ENCODE measurements at regions not wholly inside any gene's neighbourhood (a gene's known extent, or its start where the extent isn't known, plus 50 kb on each side); places are given as distances from the start of the nearest gene placed in this dataset.
"Not testable (repeated sequence)": the region's sequence is repeated elsewhere in the genome, so short reads cannot be mapped to it uniquely, and the experiment has no call there.

GRCh38 chr18:2207294-2207693 is 364.0 kb downstream of the METTL4 start:
- DNase-seq, result no peak
- no peak overlapping the region for H3K27ac Mint-ChIP-seq
- H3K27me3 Mint-ChIP-seq, result no peaks in the 10 kb centered on the region
- no peaks in the 10 kb centered on the region for H3K9me3 Mint-ChIP-seq
- H3K36me3 Mint-ChIP-seq (ENCODE audit: low read depth), result no peaks in the 10 kb centered on the region
- ChIA-PET CTCF (no interaction called here), POLR2A (no interaction called here)
- no peaks in the 10 kb centered on the region for H3K4me1 Mint-ChIP-seq
- H3K4me3 Mint-ChIP-seq, result no peak overlapping the region

GRCh38 chr18:2212598-2213205 is 358.6 kb downstream of the METTL4 start:
- no peaks in the 10 kb centered on the region for H3K4me1 Mint-ChIP-seq
- CTCF ChIA-PET, result no interaction called here
- H3K27ac Mint-ChIP-seq, result no peak overlapping the region
- peaks cover 1% of the 10 kb centered on the region for H3K27me3 Mint-ChIP-seq
- no peaks in the 10 kb centered on the region for H3K36me3 Mint-ChIP-seq (ENCODE audit: low read depth)
- H3K4me3 Mint-ChIP-seq, result no peak overlapping the region
- no peaks in the 10 kb centered on the region for H3K9me3 Mint-ChIP-seq
- DNase-seq, result no peak
- POLR2A ChIA-PET, result no interaction called here

- Mint-ChIP-seq H3K27ac (no peak overlapping the region), H3K36me3 (ENCODE audit: low read depth) (no peaks in the 10 kb centered on the region), H3K27me3 (peaks cover 1% of the 10 kb centered on the region), H3K9me3 (no peaks in the 10 kb centered on the region), H3K4me1 (no peaks in the 10 kb centered on the region), H3K4me3 (no peak overlapping the region)
- POLR2A ChIA-PET, result no interaction called here
- no peak for DNase-seq
- CTCF ChIA-PET, result no interaction called here
Observed at GRCh38 chr18:2213905-2214304, 357.4 kb downstream of the METTL4 start.

GRCh38 chr18:2217356-2217755 is 353.9 kb downstream of the METTL4 start:
- H3K27me3 Mint-ChIP-seq, result peaks cover 1% of the 10 kb centered on the region
- H3K36me3 Mint-ChIP-seq (ENCODE audit: low read depth), result no peaks in the 10 kb centered on the region
- no peak for DNase-seq
- no peaks in the 10 kb centered on the region for H3K9me3 Mint-ChIP-seq
- no peaks in the 10 kb centered on the region for H3K4me1 Mint-ChIP-seq
- no peak overlapping the region for H3K27ac Mint-ChIP-seq
- ChIA-PET POLR2A (no interaction called here), CTCF (no interaction called here)
- no peak overlapping the region for H3K4me3 Mint-ChIP-seq

- H3K36me3 Mint-ChIP-seq (ENCODE audit: low read depth), result no peaks in the 10 kb centered on the region
- H3K27ac Mint-ChIP-seq, result no peak overlapping the region
- no peaks in the 10 kb centered on the region for H3K4me1 Mint-ChIP-seq
- CTCF ChIA-PET, result no interaction called here
- no peaks in the 10 kb centered on the region for H3K9me3 Mint-ChIP-seq
- no peak for DNase-seq
- peaks cover 1% of the 10 kb centered on the region for H3K27me3 Mint-ChIP-seq
- no peak overlapping the region for H3K4me3 Mint-ChIP-seq
- POLR2A ChIA-PET, result no interaction called here
Observed at GRCh38 chr18:2218101-2218500, 353.2 kb downstream of the METTL4 start.

- no peaks in the 10 kb centered on the region for H3K36me3 Mint-ChIP-seq (ENCODE audit: low read depth)
- CTCF ChIA-PET, result no interaction called here
- peaks cover 1% of the 10 kb centered on the region for H3K27me3 Mint-ChIP-seq
Observed at GRCh38 chr18:2219706-2220105, 351.6 kb downstream of the METTL4 start.

GRCh38 chr18:2222270-2223185 is 348.8 kb downstream of the METTL4 start:
- Mint-ChIP-seq H3K36me3 (ENCODE audit: low read depth) (no peaks in the 10 kb centered on the region), H3K27ac (no peak overlapping the region), H3K27me3 (no peaks in the 10 kb centered on the region), H3K9me3 (no peaks in the 10 kb centered on the region), H3K4me3 (no peak overlapping the region), H3K4me1 (no peaks in the 10 kb centered on the region)
- CTCF ChIA-PET, result no interaction called here
- POLR2A ChIA-PET, result no interaction called here
- DNase-seq, result no peak

More at GRCh38 chr18:2219706-2220105, 351.6 kb downstream of the METTL4 start:
- no peaks in the 10 kb centered on the region for H3K9me3 Mint-ChIP-seq
- H3K4me3 Mint-ChIP-seq, result no peak overlapping the region
- POLR2A ChIA-PET, result no interaction called here
- H3K27ac Mint-ChIP-seq, result no peak overlapping the region
- no peak for DNase-seq
- H3K4me1 Mint-ChIP-seq, result no peaks in the 10 kb centered on the region

GRCh38 chr18:2223449-2223848 is 347.9 kb downstream of the METTL4 start:
- Mint-ChIP-seq H3K36me3 (ENCODE audit: low read depth) (no peaks in the 10 kb centered on the region), H3K9me3 (no peaks in the 10 kb centered on the region), H3K4me1 (no peaks in the 10 kb centered on the region), H3K27ac (no peak overlapping the region), H3K27me3 (no peaks in the 10 kb centered on the region), H3K4me3 (no peak overlapping the region)
- CTCF ChIA-PET, result interaction anchor here (1.8 kb wide), 1 partner anchor 119 kb away, joined by 5 read pairs; no protein-coding TSS in a partner anchor
- POLR2A ChIA-PET, result no interaction called here
- no peak for DNase-seq

- Mint-ChIP-seq H3K36me3 (ENCODE audit: low read depth) (no peaks in the 10 kb centered on the region), H3K27ac (no peak overlapping the region), H3K4me3 (no peak overlapping the region), H3K27me3 (no peaks in the 10 kb centered on the region), H3K9me3 (no peaks in the 10 kb centered on the region), H3K4me1 (no peaks in the 10 kb centered on the region)
- CTCF ChIA-PET, result interaction anchor here (1.8 kb wide), 1 partner anchor 119 kb away, joined by 5 read pairs; no protein-coding TSS in a partner anchor
- DNase-seq, result no peak
- POLR2A ChIA-PET, result no interaction called here
Observed at GRCh38 chr18:2223849-2224248, 347.5 kb downstream of the METTL4 start.

GRCh38 chr18:2236232-2236631 is 335.1 kb downstream of the METTL4 start:
- peaks cover 13% of the 10 kb centered on the region for H3K27me3 Mint-ChIP-seq
- H3K36me3 Mint-ChIP-seq (ENCODE audit: low read depth), result no peaks in the 10 kb centered on the region
- no peak overlapping the region for H3K27ac Mint-ChIP-seq
- DNase-seq, result no peak
- no peaks in the 10 kb centered on the region for H3K9me3 Mint-ChIP-seq
- no peak overlapping the region for H3K4me3 Mint-ChIP-seq
- POLR2A ChIA-PET, result no interaction called here
- CTCF ChIA-PET, result interaction anchor here (0.5 kb wide), 1 partner anchor 1467 kb away, joined by 3 read pairs; no protein-coding TSS in a partner anchor
- H3K4me1 Mint-ChIP-seq, result no peaks in the 10 kb centered on the region

- no peaks in the 10 kb centered on the region for H3K4me1 Mint-ChIP-seq
- CTCF ChIA-PET, result no interaction called here
- DNase-seq, result no peak
- H3K4me3 Mint-ChIP-seq, result no peak overlapping the region
- H3K9me3 Mint-ChIP-seq, result no peaks in the 10 kb centered on the region
- H3K27ac Mint-ChIP-seq, result no peak overlapping the region
- H3K36me3 Mint-ChIP-seq (ENCODE audit: low read depth), result no peaks in the 10 kb centered on the region
- H3K27me3 Mint-ChIP-seq, result peaks cover 13% of the 10 kb centered on the region
- POLR2A ChIA-PET, result no interaction called here
Observed at GRCh38 chr18:2237706-2238105, 333.6 kb downstream of the METTL4 start.

GRCh38 chr18:2240311-2240705 is 331.0 kb downstream of the METTL4 start:
- Mint-ChIP-seq H3K4me3 (no peak overlapping the region), H3K27ac (no peak overlapping the region), H3K36me3 (ENCODE audit: low read depth) (no peaks in the 10 kb centered on the region), H3K27me3 (peaks cover 13% of the 10 kb centered on the region), H3K4me1 (no peaks in the 10 kb centered on the region), H3K9me3 (no peaks in the 10 kb centered on the region)
- no peak for DNase-seq
- CTCF ChIA-PET, result interaction anchor here (0.9 kb wide), 1 partner anchor 9 kb away, joined by 3 read pairs; no protein-coding TSS in a partner anchor
- POLR2A ChIA-PET, result no interaction called here

GRCh38 chr18:2244641-2245040 is 326.7 kb downstream of the METTL4 start:
- Mint-ChIP-seq H3K27me3 (peaks cover 3% of the 10 kb centered on the region), H3K4me3 (no peak overlapping the region), H3K4me1 (no peaks in the 10 kb centered on the region), H3K27ac (no peak overlapping the region), H3K36me3 (ENCODE audit: low read depth) (no peaks in the 10 kb centered on the region), H3K9me3 (peaks cover 2% of the 10 kb centered on the region)
- no peak for DNase-seq
- POLR2A ChIA-PET, result no interaction called here
- CTCF ChIA-PET, result no interaction called here

GRCh38 chr18:2247101-2247500 is 324.2 kb downstream of the METTL4 start:
- H3K4me3 Mint-ChIP-seq; POLR2A ChIA-PET; H3K27me3 Mint-ChIP-seq; H3K9me3 Mint-ChIP-seq; DNase-seq; H3K4me1 Mint-ChIP-seq; H3K36me3 Mint-ChIP-seq (ENCODE audit: low read depth); CTCF ChIA-PET; H3K27ac Mint-ChIP-seq: not testable (repeated sequence)

Measured in activated CD4-positive, alpha-beta memory T cell treated with anti-CD3 and anti-CD28 coated beads, Interleukin-2, amount 10 ng/mL, durations not matched to agents 7 days and 5 days (primary cell).